NCI-H128 (cell line): ENCODE measurements at regions not wholly inside any gene's neighbourhood (a gene's known extent, or its start where the extent isn't known, plus 50 kb on each side); places are given as distances from the start of the nearest gene placed in this dataset.

Experiments used
- DNase-seq: peaks from one replicate; lab custom pipeline; 2025; ENCODE audit not compliant: unreplicated experiment; lab: John Stamatoyannopoulos, UW

GRCh38 chr5:23579566-23579965 is 72.2 kb downstream of the PRDM9 start:
- DNase-seq = no peak

- no peak for DNase-seq
Observed at GRCh38 chr5:23583081-23583480, 75.7 kb downstream of the PRDM9 start.

- no peak for DNase-seq
Observed at GRCh38 chr5:23588841-23589326, 81.5 kb downstream of the PRDM9 start.

GRCh38 chr5:23591250-23591649 is 83.8 kb downstream of the PRDM9 start:
- no peak for DNase-seq

- no peak for DNase-seq
Observed at GRCh38 chr5:23606927-23607326, 99.5 kb downstream of the PRDM9 start.

GRCh38 chr5:23612701-23613100 is 105.3 kb downstream of the PRDM9 start:
- no peak for DNase-seq

GRCh38 chr5:23613566-23613965 is 106.2 kb downstream of the PRDM9 start:
- no peak for DNase-seq

- DNase-seq = no peak
Observed at GRCh38 chr5:23614422-23614821, 107.0 kb downstream of the PRDM9 start.

GRCh38 chr5:23626961-23627360 is 119.6 kb downstream of the PRDM9 start:
- DNase-seq = no peak

GRCh38 chr5:23627976-23628375 is 120.6 kb downstream of the PRDM9 start:
- DNase-seq = no peak

GRCh38 chr5:23629396-23629795 is 122.0 kb downstream of the PRDM9 start:
- DNase-seq = no peak

- DNase-seq = no peak
Observed at GRCh38 chr5:23631302-23632045, 124.1 kb downstream of the PRDM9 start.

- no peak for DNase-seq
Observed at GRCh38 chr5:23635938-23636337, 128.5 kb downstream of the PRDM9 start.

- DNase-seq = no peak
Observed at GRCh38 chr5:23639326-23639725, 131.9 kb downstream of the PRDM9 start.

- DNase-seq = no peak
Observed at GRCh38 chr5:23648656-23649055, 141.2 kb downstream of the PRDM9 start.

GRCh38 chr5:23649594-23649993 is 142.2 kb downstream of the PRDM9 start:
- DNase-seq = no peak

GRCh38 chr5:23655674-23656073 is 148.3 kb downstream of the PRDM9 start:
- no peak for DNase-seq

- DNase-seq = no peak
Observed at GRCh38 chr5:23675456-23675855, 168.0 kb downstream of the PRDM9 start.

GRCh38 chr5:23677996-23678395 is 170.6 kb downstream of the PRDM9 start:
- no peak for DNase-seq

GRCh38 chr5:23684103-23684502 is 176.7 kb downstream of the PRDM9 start:
- no peak for DNase-seq

- DNase-seq = no peak
Observed at GRCh38 chr5:23703940-23704855, 196.8 kb downstream of the PRDM9 start.

- no peak for DNase-seq
Observed at GRCh38 chr5:23717486-23717885, 210.1 kb downstream of the PRDM9 start.
